ENCODE measurements at regions not wholly inside any gene's neighbourhood (a gene's known extent, or its start where the extent isn't known, plus 50 kb on each side); places are given as distances from the start of the nearest gene placed in this dataset.

DNA sequence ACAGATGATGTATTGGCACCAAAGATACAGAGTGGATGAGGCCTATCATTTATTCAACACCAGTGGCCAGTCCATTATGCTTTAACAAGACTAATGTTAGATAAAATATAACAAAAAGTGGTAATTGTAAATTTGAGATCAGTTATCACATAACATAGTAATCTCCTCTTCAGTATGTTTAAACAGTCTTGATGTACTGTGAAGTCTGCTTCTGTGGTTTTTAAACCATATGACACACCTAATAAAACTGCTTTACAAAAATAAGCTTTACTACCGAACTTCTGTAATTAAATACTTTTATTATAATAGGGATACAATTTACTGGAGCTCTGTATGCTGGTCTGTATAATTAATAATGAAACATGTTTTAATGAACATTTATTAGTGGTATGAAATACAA is 2156.1 kb upstream of the CELF4 start:
- no peak overlapping the region for H2BK12ac ChIP-seq (ENCODE audit: low read depth, low read length)
- no peaks in the 10 kb centered on the region for H3K23me2 ChIP-seq (ENCODE audit: low read depth, low read length)
- DNase-seq (ENCODE audit: low read depth in 1 of 2, low spot score in 2 of 2) (no peak), FAIRE-seq (no peak)
- no peak overlapping the region for H2BK15ac ChIP-seq (ENCODE audit: low read length)
- CTCF ChIA-PET (ENCODE audit: partially characterized antibody) = interaction anchor here (1.2 to 1.3 kb wide), 2 partner anchors 8 to 11 kb away, joined by 4 read pairs; no protein-coding TSS in a partner anchor
- no peak overlapping the region for H2BK5ac ChIP-seq (ENCODE audit: low read depth, low read length)
- H3K14ac ChIP-seq (ENCODE audit: insufficient read length) = no peak overlapping the region
- no peaks in the 10 kb centered on the region for H3K36me3 ChIP-seq (ENCODE audit: control insufficient read depth in 2 of 4, insufficient read depth in 4 of 4, low read length in 3 of 4)
- no peak overlapping the region for H3K9ac ChIP-seq (replicated peaks in 1 of 4; ENCODE audit: extremely low read depth in 1 of 4, low read depth in 3 of 4, low read length in 3 of 4)
- no peaks in the 10 kb centered on the region for H4K20me1 ChIP-seq (replicated peaks in 1 of 2; ENCODE audit: control insufficient read depth in 1 of 2, insufficient read depth in 2 of 2, low read length in 2 of 2)
- no peak overlapping the region for H4K5ac ChIP-seq (ENCODE audit: insufficient read length, low read depth, low read length)
- POLR2A ChIA-PET (ENCODE audit: partially characterized antibody) = no interaction called here
- 100% methylated on average over 1 of the region's 1 CpG; no CpG with 5 or more reads in 1 of the 2 experiments for WGBS, 2 experiments (ENCODE audit: extremely low coverage in 1 of 2, insufficient coverage in 1 of 2, insufficient read length in 1 of 2, insufficient replicate concordance in 2 of 2, low coverage in 1 of 2, low lambda C conversion rate in 2 of 2, missing lambda C conversion rate in 1 of 2)
- no peak overlapping the region for H3K4me3 ChIP-seq (ENCODE audit: extremely low read depth in 1 of 4, insufficient read depth in 2 of 4, low read depth in 3 of 4, low read length in 4 of 4)
- H3K23ac ChIP-seq (ENCODE audit: insufficient read length) = no peak overlapping the region
- no peak overlapping the region for H2AK5ac ChIP-seq (ENCODE audit: low read depth, low read length)
- no peak overlapping the region for H3K4ac ChIP-seq (replicated peaks; ENCODE audit: insufficient read length, low read depth, low read length)
- H3K79me1 ChIP-seq (ENCODE audit: low read depth, low read length) = no peaks in the 10 kb centered on the region
- H4K8ac ChIP-seq (ENCODE audit: extremely low read depth, insufficient read depth, low read length) = no peak overlapping the region
- H3K27me3 ChIP-seq (replicated peaks in 1 of 4; ENCODE audit: control insufficient read depth in 3 of 4, extremely low read depth in 1 of 4, insufficient read depth in 3 of 4, low read length in 3 of 4) = no peaks in the 10 kb centered on the region
- H2AFZ ChIP-seq (ENCODE audit: low read length) = no peak overlapping the region
- no peaks in the 10 kb centered on the region for H3K9me3 ChIP-seq (ENCODE audit: insufficient read depth in 2 of 2, low read depth in 1 of 2, low read length in 1 of 2)
- H3K27ac ChIP-seq (ENCODE audit: low read depth, low read length) = no peak overlapping the region
- no peak overlapping the region for H3K56ac ChIP-seq (replicated peaks; ENCODE audit: insufficient read length, low read depth, low read length)
- no peak overlapping the region for H2BK120ac ChIP-seq (replicated peaks; ENCODE audit: low read depth, low read length)
- no peaks in the 10 kb centered on the region for H3K79me2 ChIP-seq (ENCODE audit: control insufficient read depth in 1 of 2, insufficient read depth in 2 of 2, low read length in 2 of 2)
- no peak overlapping the region for H3K18ac ChIP-seq (ENCODE audit: extremely low read depth, low read length)
- no peak overlapping the region for H2BK20ac ChIP-seq (ENCODE audit: low read length)
- no peak overlapping the region for H3K4me2 ChIP-seq (ENCODE audit: insufficient read depth in 1 of 2, low read depth in 2 of 2, low read length in 2 of 2)
- no peaks in the 10 kb centered on the region for H3K4me1 ChIP-seq (replicated peaks in 1 of 4; ENCODE audit: control insufficient read depth in 3 of 4, insufficient read depth in 4 of 4, low read length in 3 of 4)
- H4K91ac ChIP-seq (replicated peaks; ENCODE audit: insufficient read length, low read length) = no peak overlapping the region
- TF ChIP-seq ZNF274 (IDR thresholded peaks at IDR 0.05; ENCODE audit: borderline replicate concordance, extremely low read depth, low read length) (no peak), SIRT6 (IDR thresholded peaks at IDR 0.05; ENCODE audit: low read length) (no peak), MAFK (IDR thresholded peaks at IDR 0.05; ENCODE audit: low read depth, low read length) (no peak), RNF2 (IDR thresholded peaks at IDR 0.05; ENCODE audit: borderline replicate concordance, low read depth, low read length, missing control alignments, poor library complexity, severe bottlenecking) (no peak), SAP30 (IDR thresholded peaks at IDR 0.05; ENCODE audit: insufficient read depth, insufficient replicate concordance, low read length) (no peak), TAF7 (optimal IDR thresholded peaks at IDR 0.05; ENCODE audit: borderline replicate concordance, low read depth, low read length) (no peak), SUZ12 (IDR thresholded peaks at IDR 0.05; ENCODE audit: low read length) (no peak), ASH2L (IDR thresholded peaks at IDR 0.05; ENCODE audit: low read length) (no peak), FOSL1 (IDR thresholded peaks at IDR 0.05; ENCODE audit: insufficient read depth, low read depth, low read length) (no peak), JUND (IDR thresholded peaks at IDR 0.05; ENCODE audit: low read length) (no peak), SRF (IDR thresholded peaks at IDR 0.05; ENCODE audit: low read depth, low read length) (no peak), RBBP5 (IDR thresholded peaks at IDR 0.05; ENCODE audit: borderline replicate concordance, low read depth, low read length) (no peak), EZH2 (IDR thresholded peaks at IDR 0.05; ENCODE audit: low read depth, low read length, severe bottlenecking) (no peak), CREB1 (IDR thresholded peaks at IDR 0.05) (no peak)
- TF ChIP-seq, protein P1, sequence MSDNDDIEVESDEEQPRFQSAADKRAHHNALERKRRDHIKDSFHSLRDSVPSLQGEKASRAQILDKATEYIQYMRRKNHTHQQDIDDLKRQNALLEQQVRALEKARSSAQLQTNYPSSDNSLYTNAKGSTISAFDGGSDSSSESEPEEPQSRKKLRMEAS (IDR thresholded peaks at IDR 0.05) = no peak

Data from H1 (cell line).